ENCODE measurements at regions not wholly inside any gene's neighbourhood (a gene's known extent, or its start where the extent isn't known, plus 50 kb on each side); places are given as distances from the start of the nearest gene placed in this dataset.

GRCh38 chr6:25010902-25011625 lies 75.3 kb upstream of the RIPOR2 start:
- intact Hi-C loops (cut with micrococcal nuclease): no loop called here

- intact Hi-C loops (cut with micrococcal nuclease): no loop called here
Measured at GRCh38 chr6:25012657-25013056, 76.9 kb upstream of the RIPOR2 start.

GRCh38 chr6:25013246-25013645 lies 77.5 kb upstream of the RIPOR2 start:
- intact Hi-C loops (cut with micrococcal nuclease): no loop called here

GRCh38 chr6:25014369-25014768 lies 78.6 kb upstream of the RIPOR2 start:
- intact Hi-C loops (cut with micrococcal nuclease): no loop called here

GRCh38 chr6:25014791-25015560 lies 79.2 kb upstream of the RIPOR2 start:
- intact Hi-C loops (cut with micrococcal nuclease): loop anchor here (1.0 to 5.0 kb wide), 4 partner anchors 8 to 433 kb away; partner anchors contain the start of gene C6orf62

- intact Hi-C loops (cut with micrococcal nuclease): loop anchor here (5.0 kb wide), 3 partner anchors 239 to 434 kb away; partner anchors contain the start of gene C6orf62
Measured at GRCh38 chr6:25016014-25016720, 80.4 kb upstream of the RIPOR2 start.

- intact Hi-C loops (cut with micrococcal nuclease): loop anchor here (5.0 kb wide), 3 partner anchors 240 to 435 kb away; partner anchors contain the start of gene C6orf62
Measured at GRCh38 chr6:25017486-25017885, 81.7 kb upstream of the RIPOR2 start.

GRCh38 chr6:25017932-25018567 lies 82.3 kb upstream of the RIPOR2 start:
- intact Hi-C loops (cut with micrococcal nuclease): loop anchor here (1.0 to 5.0 kb wide), 5 partner anchors 53 to 436 kb away; partner anchors contain the start of gene C6orf62

GRCh38 chr6:25018568-25018954 lies 82.8 kb upstream of the RIPOR2 start:
- intact Hi-C loops (cut with micrococcal nuclease): loop anchor here (1.0 to 5.0 kb wide), 5 partner anchors 52 to 436 kb away; partner anchors contain the start of gene C6orf62

- intact Hi-C loops (cut with micrococcal nuclease): no loop called here
Measured at GRCh38 chr6:25022140-25022553, 86.4 kb upstream of the RIPOR2 start.

- intact Hi-C loops (cut with micrococcal nuclease): no loop called here
Measured at GRCh38 chr6:25023781-25024180, 88.0 kb upstream of the RIPOR2 start.

GRCh38 chr6:25024821-25025220 lies 89.1 kb upstream of the RIPOR2 start:
- intact Hi-C loops (cut with micrococcal nuclease): no loop called here

GRCh38 chr6:25025248-25025918 lies 89.6 kb upstream of the RIPOR2 start:
- intact Hi-C loops (cut with micrococcal nuclease): no loop called here

GRCh38 chr6:25025919-25026301 lies 90.2 kb upstream of the RIPOR2 start:
- intact Hi-C loops (cut with micrococcal nuclease): loop anchor here (2.0 kb wide), 1 partner anchor 31 kb away; no protein-coding TSS in a partner anchor

- intact Hi-C loops (cut with micrococcal nuclease): loop anchor here (1.0 to 2.0 kb wide), 3 partner anchors 16 to 44 kb away; no protein-coding TSS in a partner anchor
Measured at GRCh38 chr6:25026723-25027122, 91.0 kb upstream of the RIPOR2 start.

GRCh38 chr6:25027221-25027916 lies 91.6 kb upstream of the RIPOR2 start:
- intact Hi-C loops (cut with micrococcal nuclease): loop anchor here (1.0 to 2.0 kb wide), 3 partner anchors 15 to 43 kb away; no protein-coding TSS in a partner anchor

- intact Hi-C loops (cut with micrococcal nuclease): no loop called here
Measured at GRCh38 chr6:25028328-25028727, 92.6 kb upstream of the RIPOR2 start.

GRCh38 chr6:25032934-25033333 lies 97.2 kb upstream of the RIPOR2 start:
- intact Hi-C loops (cut with micrococcal nuclease): no loop called here

GRCh38 chr6:25034431-25034921 lies 98.7 kb upstream of the RIPOR2 start:
- intact Hi-C loops (cut with micrococcal nuclease): loop anchor here (1.0 kb wide), 1 partner anchor 8 kb away; no protein-coding TSS in a partner anchor

GRCh38 chr6:25035174-25035511 lies 99.4 kb upstream of the RIPOR2 start:
- intact Hi-C loops (cut with micrococcal nuclease): no loop called here

Measured in T-helper 2 cell treated with Interferon-gamma antibody and Interleukin-4, amounts not matched to agents 100 ng/mL and 5 ng/mL, for 36 hours (primary cell).